Activated naive CD4-positive, alpha-beta T cell treated with Interleukin-2 at 50 U/mL for 16 hours (primary cell): ENCODE measurements at regions not wholly inside any gene's neighbourhood (a gene's known extent, or its start where the extent isn't known, plus 50 kb on each side); places are given as distances from the start of the nearest gene placed in this dataset.
"Not testable (repeated sequence)": the region's sequence is repeated elsewhere in the genome, so short reads cannot be mapped to it uniquely, and the experiment has no call there.

ENCODE experiments used
- DNase-seq: peaks from one replicate; pipeline ENCODE4 v3.0.0-alpha.2; 2020

- DNase-seq = no peak
These were observed 82.6 kb upstream of the HMGA2 start for GRCh38 chr12:65741656-65742017.

- peak; percentile 2 for DNase-seq
These were observed 82.0 kb upstream of the HMGA2 start for GRCh38 chr12:65742018-65743010.

GRCh38 chr12:65744236-65744840, 79.9 kb upstream of the HMGA2 start:
- DNase-seq = not testable (repeated sequence)

- DNase-seq = no peak
These were observed 76.9 kb upstream of the HMGA2 start for GRCh38 chr12:65747338-65747737.

- DNase-seq = no peak
These were observed 76.0 kb upstream of the HMGA2 start for GRCh38 chr12:65748332-65748731.

- no peak for DNase-seq
These were observed 70.0 kb upstream of the HMGA2 start for GRCh38 chr12:65754290-65754689.

- DNase-seq = no peak
These were observed 69.3 kb upstream of the HMGA2 start for GRCh38 chr12:65754744-65755595.

- no peak for DNase-seq
These were observed 68.7 kb upstream of the HMGA2 start for GRCh38 chr12:65755596-65755978.

- no peak for DNase-seq
These were observed 68.0 kb upstream of the HMGA2 start for GRCh38 chr12:65756267-65756666.

- DNase-seq = no peak
These were observed 67.2 kb upstream of the HMGA2 start for GRCh38 chr12:65756956-65757511.

GRCh38 chr12:65758401-65758800, 65.9 kb upstream of the HMGA2 start:
- no peak for DNase-seq

- DNase-seq = no peak
These were observed 64.5 kb upstream of the HMGA2 start for GRCh38 chr12:65759735-65760134.

- DNase-seq = no peak
These were observed 63.0 kb upstream of the HMGA2 start for GRCh38 chr12:65761301-65761700.

- DNase-seq = no peak
These were observed 60.0 kb upstream of the HMGA2 start for GRCh38 chr12:65764325-65764724.

GRCh38 chr12:65765436-65765813, 58.9 kb upstream of the HMGA2 start:
- no peak for DNase-seq

- DNase-seq = no peak
These were observed 54.4 kb upstream of the HMGA2 start for GRCh38 chr12:65769880-65770279.
